IMR-90 (cell line): ENCODE measurements at regions not wholly inside any gene's neighbourhood (a gene's known extent, or its start where the extent isn't known, plus 50 kb on each side); places are given as distances from the start of the nearest gene placed in this dataset.

Experiments
- ATAC-seq: fragments of 200-7000 bp; cut with Tn5 transposase; 2 replicates; pipeline ENCODE4 v1.9.1; 2020; ENCODE audit warnings: low read depth, mild to moderate bottlenecking, moderate library complexity
- BruUV-seq: library from RNA; stranded (reverse); fragments of 400-500 nt; replicated peaks from 2 replicates; lab custom pipeline; 2021; lab: Mats Ljungman, UMichigan
- CTCF ChIA-PET: fragments of 300-600 bp; formaldehyde crosslinking; extraction: SDS; loops from one replicate; lab custom pipeline; 2021; ENCODE audit warnings: antibody characterized with exemption; lab: Yijun Ruan, JAX
- POLR2A ChIA-PET: fragments of 300-600 bp; sonication (Branson Sonifier 250); formaldehyde crosslinking; loops from one replicate; lab custom pipeline; 2022; ENCODE audit warnings: antibody characterized with exemption; ENCODE audit not compliant: unreplicated experiment; lab: Charles Lee
- DNase-seq: peaks from one replicate; pipeline ENCODE4 v3.0.0; 2013
- H2AFZ ChIP-seq: replicated peaks from 2 replicates; pipeline ENCODE3; 2013; ENCODE audit warnings: low read length, mild to moderate bottlenecking; ENCODE audit not compliant: poor library complexity
- H2AK5ac ChIP-seq: 2 replicates; pipeline ENCODE4 v1.6.1; 2013; ENCODE audit warnings: low read depth, low read length, inconsistent platforms
- H2AK9ac ChIP-seq: replicated peaks from 2 replicates; pipeline ENCODE3; 2013; ENCODE audit warnings: mild to moderate bottlenecking, low read depth, low read length, moderate library complexity; ENCODE audit not compliant: poor library complexity
- H2BK120ac ChIP-seq: 2 replicates; pipeline ENCODE4 v1.6.1; 2013; ENCODE audit warnings: low read depth, low read length, inconsistent platforms
- H2BK15ac ChIP-seq: 3 replicates; pipeline ENCODE4 v1.6.1; 2013; ENCODE audit warnings: low read depth, low read length, inconsistent platforms
- H2BK20ac ChIP-seq: 2 replicates; pipeline ENCODE4 v1.6.1; 2013; ENCODE audit warnings: low read depth, mild to moderate bottlenecking, inconsistent platforms, low read length, moderate library complexity
- H2BK5ac ChIP-seq: 2 replicates; pipeline ENCODE4 v1.6.1; 2013; ENCODE audit warnings: mild to moderate bottlenecking, low read depth, low read length, inconsistent platforms; ENCODE audit not compliant: poor library complexity, severe bottlenecking
- H3K14ac ChIP-seq: replicated peaks from 2 replicates; pipeline ENCODE4 v1.6.1; 2013; ENCODE audit warnings: low read depth, low read length, inconsistent platforms
- H3K18ac ChIP-seq: 2 replicates; pipeline ENCODE4 v1.6.1; 2013; ENCODE audit warnings: low read depth, low read length, control low read depth
- H3K23ac ChIP-seq: 2 replicates; pipeline ENCODE4 v1.6.1; 2013; ENCODE audit warnings: low read depth, low read length, inconsistent platforms
- H3K27ac ChIP-seq: 2 replicates; pipeline ENCODE4 v1.5.1; 2013; ENCODE audit warnings: mild to moderate bottlenecking, control low read depth, low read length; ENCODE audit not compliant: insufficient read depth
- H3K27me3 ChIP-seq: 2 replicates; pipeline ENCODE4 v1.6.1; 2013; ENCODE audit warnings: low read length; ENCODE audit not compliant: control insufficient read depth, insufficient read depth
- H3K36me3 ChIP-seq: 2 replicates; pipeline ENCODE4 v1.6.1; 2013; ENCODE audit warnings: low read length, mixed read lengths; ENCODE audit not compliant: control insufficient read depth, insufficient read depth
- H3K4ac ChIP-seq: 2 replicates; pipeline ENCODE4 v1.6.1; 2013; ENCODE audit warnings: low read depth, low read length, inconsistent platforms
- H3K4me1 ChIP-seq: 2 replicates; pipeline ENCODE4 v1.6.1; 2013; ENCODE audit warnings: low read length, mixed read lengths; ENCODE audit not compliant: control insufficient read depth, insufficient read depth
- H3K4me2 ChIP-seq: 2 replicates; pipeline ENCODE4 v1.6.1; 2013; ENCODE audit warnings: low read depth, mild to moderate bottlenecking, control low read depth, low read length, moderate library complexity
- H3K4me3 ChIP-seq: 2 replicates; pipeline ENCODE4 v1.5.1; 2013; ENCODE audit warnings: low read depth, mild to moderate bottlenecking, control low read depth, low read length, moderate library complexity; ENCODE audit not compliant: insufficient read depth
- H3K56ac ChIP-seq: 2 replicates; pipeline ENCODE4 v1.6.1; 2013; ENCODE audit warnings: low read length, inconsistent platforms; ENCODE audit not compliant: insufficient read depth; ENCODE audit errors: extremely low read depth
- H3K79me1 ChIP-seq, 2 experiments: 2 replicates each; pipeline ENCODE4 v1.6.1; 2013; ENCODE audit warnings: low read length in 2 of 2, inconsistent platforms in 1 of 2, low read depth in 1 of 2
- H3K9ac ChIP-seq: 2 replicates; pipeline ENCODE4 v1.6.1; 2013; ENCODE audit warnings: low read depth, low read length, control low read depth
- H3K9me1 ChIP-seq: 2 replicates; pipeline ENCODE4 v1.6.1; 2013; ENCODE audit warnings: low read length, inconsistent platforms; ENCODE audit not compliant: insufficient read depth
- H3K9me3 ChIP-seq: 2 replicates; pipeline ENCODE4 v1.6.1; 2013; ENCODE audit warnings: low read length; ENCODE audit not compliant: control insufficient read depth, insufficient read depth
- H4K20me1 ChIP-seq: 2 replicates; pipeline ENCODE4 v1.6.1; 2013; ENCODE audit warnings: low read length, inconsistent platforms; ENCODE audit not compliant: insufficient read depth
- H4K5ac ChIP-seq: 2 replicates; pipeline ENCODE4 v1.6.1; 2013; ENCODE audit warnings: mild to moderate bottlenecking, low read depth, low read length, control low read depth
- H4K8ac ChIP-seq, 2 experiments: 2 replicates each; pipeline ENCODE4 v1.6.1; 2013; ENCODE audit warnings: low read depth in 2 of 2, low read length in 2 of 2, control low read depth in 1 of 2, inconsistent platforms in 1 of 2
- H4K91ac ChIP-seq: 2 replicates; pipeline ENCODE4 v1.6.1; 2013; ENCODE audit warnings: low read depth, low read length, inconsistent platforms; ENCODE audit not compliant: insufficient read depth
- BHLHE40 ChIP-seq: fragments of 150-350 bp; IDR thresholded peaks from 2 replicates; pipeline ENCODE4 v1.6.1; 2016; ENCODE audit warnings: mild to moderate bottlenecking, low read depth, low read length
- CEBPB ChIP-seq: IDR thresholded peaks from 2 replicates; pipeline ENCODE4 v1.6.1; 2012; ENCODE audit warnings: low read depth, low read length, improper control_type of control experiment
- FOS ChIP-seq: fragments of 150-350 bp; IDR thresholded peaks from 2 replicates; pipeline ENCODE4 v1.6.1; 2016; ENCODE audit warnings: low read depth, low read length
- MAZ ChIP-seq: IDR thresholded peaks from 2 replicates; pipeline ENCODE4 v1.6.1; 2012; ENCODE audit warnings: low read depth, mild to moderate bottlenecking, low read length, improper control_type of control experiment, moderate library complexity, borderline replicate concordance
- MXI1 ChIP-seq: IDR thresholded peaks from 2 replicates; pipeline ENCODE4 v1.6.1; 2012; ENCODE audit warnings: low read depth, mild to moderate bottlenecking, low read length, moderate library complexity, borderline replicate concordance
- NFE2L2 ChIP-seq: fragments of 150-350 bp; IDR thresholded peaks from 2 replicates; pipeline ENCODE4 v1.6.1; 2016; ENCODE audit warnings: low read depth, mild to moderate bottlenecking, low read length
- POLR2A ChIP-seq: IDR thresholded peaks from 2 replicates; pipeline ENCODE4 v1.6.1; 2012; ENCODE audit warnings: mild to moderate bottlenecking, low read depth, low read length
- RAD21 ChIP-seq: IDR thresholded peaks from 2 replicates; pipeline ENCODE4 v1.6.1; 2012; ENCODE audit warnings: low read length, improper control_type of control experiment
- RCOR1 ChIP-seq: IDR thresholded peaks from 2 replicates; pipeline ENCODE4 v1.6.1; 2012; ENCODE audit warnings: mild to moderate bottlenecking, low read length, improper control_type of control experiment; ENCODE audit not compliant: insufficient replicate concordance
- RFX5 ChIP-seq: IDR thresholded peaks from 2 replicates; pipeline ENCODE4 v1.8.0; 2012; ENCODE audit warnings: low read depth, mild to moderate bottlenecking, low read length, moderate library complexity
- SMC3 ChIP-seq: fragments of 150-350 bp; IDR thresholded peaks from 2 replicates; pipeline ENCODE4 v1.6.1; 2016; ENCODE audit warnings: low read depth, mild to moderate bottlenecking, antibody characterized with exemption, low read length, moderate library complexity
- WGBS, 2 experiments: methylation state at CpG; one replicate each; pipeline versions ENCODE4 v1.1.5 to v1.1.7; 2013; ENCODE audit warnings: missing lambda C conversion rate in 2 of 2; ENCODE audit not compliant: insufficient read length in 1 of 2; ENCODE audit errors: extremely low coverage in 2 of 2; 5-methylcytosine and 5-hydroxymethylcytosine counted together
- dilution Hi-C: fragments of 300-500 bp; cut with HindIII; formaldehyde crosslinking; loops from one replicate; pipeline ENCODE4 v1.14.3; 2018; ENCODE audit warnings: low sequenced_read_pairs; ENCODE audit not compliant: unreplicated experiment
- in situ Hi-C: fragments of 300-500 bp; cut with MboI; formaldehyde crosslinking; loops from 3 replicates; pipeline ENCODE4 v1.14.3; 2019; ENCODE audit warnings: low sequenced_read_pairs, inconsistent platforms, mixed read lengths
- intact Hi-C: fragments of 100-400 bp; cut with micrococcal nuclease; formaldehyde crosslinking; loops from 2 replicates; pipeline ENCODE4 v1.10.0; 2022
- TF ChIP-seq, protein P1 (sequence below): fragments of 150-350 bp; IDR thresholded peaks from 2 replicates; pipeline ENCODE4 v1.6.1; 2016; ENCODE audit warnings: low read depth, mild to moderate bottlenecking, low read length, moderate library complexity, borderline replicate concordance
- TF ChIP-seq, protein P2 (sequence below): fragments of 150-350 bp; IDR thresholded peaks from 2 replicates; pipeline ENCODE4 v1.6.1; 2017; ENCODE audit warnings: mild to moderate bottlenecking, antibody characterized with exemption, low read length, low read depth
- TF ChIP-seq, protein P3 (sequence below): conservative IDR thresholded peaks from 2 replicates; pipeline ENCODE4 v1.5.1; 2012; ENCODE audit warnings: mild to moderate bottlenecking, low read depth, low read length, improper control_type of control experiment

DNA sequence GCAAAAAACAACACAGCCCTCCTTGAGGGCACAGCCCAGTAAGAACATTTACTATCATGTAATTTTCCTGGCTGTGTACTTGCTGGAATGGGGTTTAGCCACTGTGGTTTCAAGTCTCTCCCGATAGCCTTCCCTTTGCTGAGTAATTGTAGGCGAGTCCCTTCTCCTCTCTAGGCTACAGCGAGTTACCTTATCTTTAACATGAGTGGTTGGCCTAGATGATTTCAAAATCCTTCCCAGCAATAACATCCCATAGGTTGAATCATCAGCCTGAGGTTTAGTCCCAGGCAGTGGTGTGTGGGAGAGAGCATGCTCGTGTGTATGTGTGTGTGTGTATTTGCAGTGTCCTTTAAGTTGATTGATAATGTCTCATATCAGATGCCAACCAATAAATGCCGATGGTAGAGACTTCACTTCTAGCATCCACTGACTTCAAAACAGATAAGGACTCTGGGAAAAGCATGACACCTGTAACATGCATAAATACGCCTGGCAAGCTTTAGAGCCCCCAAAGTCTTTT is 142.9 kb upstream of the ZMIZ1 start:
- Histone ChIP-seq H3K79me1 (no peaks in the 10 kb centered on the region), H3K27ac (no peak overlapping the region), H2AFZ (no peak overlapping the region), H2BK120ac (peak overlapping the region; percentile 52), H2BK20ac (peak overlapping the region; percentile 86; the same call in 1 of the 2 replicates), H3K27me3 (peaks cover 9% of the 10 kb centered on the region; the same call in 1 of the 2 replicates), H4K91ac (peak overlapping the region; percentile 68; the same call in 1 of the 2 replicates), H3K9ac (no peak overlapping the region), H3K36me3 (no peaks in the 10 kb centered on the region), H2BK5ac (peak overlapping the region; percentile 63), H2AK9ac (no peak overlapping the region), H4K8ac (peak overlapping the region in 1 of 2 experiments; percentile 58; a peak in 2 of 4 replicates), H3K18ac (peak overlapping the region; percentile 73; the same call in 1 of the 2 replicates), H3K56ac (no peak overlapping the region), H3K23ac (no peak overlapping the region), H2AK5ac (0 out of 2 replicates have a peak overlapping the region, but pooled peaks have one; percentile 66), H3K4me1 (peaks cover 10% of the 10 kb centered on the region), H3K4ac (peak overlapping the region; percentile 74; the same call in 1 of the 2 replicates), H3K4me3 (no peak overlapping the region), H4K20me1 (no peaks in the 10 kb centered on the region), H3K4me2 (peak overlapping the region; percentile 39; the same call in 1 of the 2 replicates), H3K9me1 (peaks cover 7% of the 10 kb centered on the region), H2BK15ac (peak overlapping the region; percentile 40; the same call in 2 of the 3 replicates), H3K9me3 (no peaks in the 10 kb centered on the region), H3K14ac (0 out of 2 replicates have a peak overlapping the region, but pooled peaks have one; percentile 16), H4K5ac (peak overlapping the region; percentile 39; the same call in 1 of the 2 replicates)
- POLR2A ChIA-PET, result interaction anchor here (0.6 kb wide), 1 partner anchor 201 kb away, joined by 3 read pairs; no protein-coding TSS in a partner anchor
- dilution Hi-C loops, result no loop called here
- DNase-seq (peak; percentile 98), ATAC-seq (peak; percentile 99)
- intact Hi-C loops, result no loop called here
- in situ Hi-C loops, result no loop called here
- no TSS peak for BruUV-seq
- 100% methylated on average over 1 of the region's 6 CpGs; no CpG with 5 or more reads in 1 of the 2 experiments for WGBS, 2 experiments
- CTCF ChIA-PET, result interaction anchor here (0.7 kb wide), 1 partner anchor 384 kb away, joined by 3 read pairs; no protein-coding TSS in a partner anchor
- TF ChIP-seq MAZ, result no peak
- peak; percentile 69; the same call in 1 of the 2 replicates for TF ChIP-seq NFE2L2
- no peak for TF ChIP-seq RFX5
- TF ChIP-seq, protein P1, sequence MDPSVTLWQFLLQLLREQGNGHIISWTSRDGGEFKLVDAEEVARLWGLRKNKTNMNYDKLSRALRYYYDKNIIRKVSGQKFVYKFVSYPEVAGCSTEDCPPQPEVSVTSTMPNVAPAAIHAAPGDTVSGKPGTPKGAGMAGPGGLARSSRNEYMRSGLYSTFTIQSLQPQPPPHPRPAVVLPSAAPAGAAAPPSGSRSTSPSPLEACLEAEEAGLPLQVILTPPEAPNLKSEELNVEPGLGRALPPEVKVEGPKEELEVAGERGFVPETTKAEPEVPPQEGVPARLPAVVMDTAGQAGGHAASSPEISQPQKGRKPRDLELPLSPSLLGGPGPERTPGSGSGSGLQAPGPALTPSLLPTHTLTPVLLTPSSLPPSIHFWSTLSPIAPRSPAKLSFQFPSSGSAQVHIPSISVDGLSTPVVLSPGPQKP, result no peak
- TF ChIP-seq RCOR1, result no peak
- 0 out of 2 replicates have a peak, but pooled peaks have one; percentile 33 for TF ChIP-seq MXI1
- peak; percentile 57; the same call in 1 of the 2 replicates for TF ChIP-seq FOS
- peak; percentile 94 for TF ChIP-seq CEBPB
- TF ChIP-seq RAD21, result peak; percentile 13; the same call in 1 of the 2 replicates
- TF ChIP-seq BHLHE40, result 0 out of 2 replicates have a peak, but pooled peaks have one; percentile 50
- TF ChIP-seq, protein P2, sequence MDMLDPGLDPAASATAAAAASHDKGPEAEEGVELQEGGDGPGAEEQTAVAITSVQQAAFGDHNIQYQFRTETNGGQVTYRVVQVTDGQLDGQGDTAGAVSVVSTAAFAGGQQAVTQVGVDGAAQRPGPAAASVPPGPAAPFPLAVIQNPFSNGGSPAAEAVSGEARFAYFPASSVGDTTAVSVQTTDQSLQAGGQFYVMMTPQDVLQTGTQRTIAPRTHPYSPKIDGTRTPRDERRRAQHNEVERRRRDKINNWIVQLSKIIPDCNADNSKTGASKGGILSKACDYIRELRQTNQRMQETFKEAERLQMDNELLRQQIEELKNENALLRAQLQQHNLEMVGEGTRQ, result no peak
- TF ChIP-seq, protein P3, sequence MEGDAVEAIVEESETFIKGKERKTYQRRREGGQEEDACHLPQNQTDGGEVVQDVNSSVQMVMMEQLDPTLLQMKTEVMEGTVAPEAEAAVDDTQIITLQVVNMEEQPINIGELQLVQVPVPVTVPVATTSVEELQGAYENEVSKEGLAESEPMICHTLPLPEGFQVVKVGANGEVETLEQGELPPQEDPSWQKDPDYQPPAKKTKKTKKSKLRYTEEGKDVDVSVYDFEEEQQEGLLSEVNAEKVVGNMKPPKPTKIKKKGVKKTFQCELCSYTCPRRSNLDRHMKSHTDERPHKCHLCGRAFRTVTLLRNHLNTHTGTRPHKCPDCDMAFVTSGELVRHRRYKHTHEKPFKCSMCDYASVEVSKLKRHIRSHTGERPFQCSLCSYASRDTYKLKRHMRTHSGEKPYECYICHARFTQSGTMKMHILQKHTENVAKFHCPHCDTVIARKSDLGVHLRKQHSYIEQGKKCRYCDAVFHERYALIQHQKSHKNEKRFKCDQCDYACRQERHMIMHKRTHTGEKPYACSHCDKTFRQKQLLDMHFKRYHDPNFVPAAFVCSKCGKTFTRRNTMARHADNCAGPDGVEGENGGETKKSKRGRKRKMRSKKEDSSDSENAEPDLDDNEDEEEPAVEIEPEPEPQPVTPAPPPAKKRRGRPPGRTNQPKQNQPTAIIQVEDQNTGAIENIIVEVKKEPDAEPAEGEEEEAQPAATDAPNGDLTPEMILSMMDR, result no peak
- no peak for TF ChIP-seq POLR2A
- peak; percentile 20; the same call in 1 of the 2 replicates for TF ChIP-seq SMC3
